C4-2B (cell line): ENCODE measurements at regions not wholly inside any gene's neighbourhood (a gene's known extent, or its start where the extent isn't known, plus 50 kb on each side); places are given as distances from the start of the nearest gene placed in this dataset.

Source experiments
- ZFX ChIP-seq: fragments of 450-650 bp; IDR thresholded peaks from 2 replicates; pipeline ENCODE4 v1.6.1; 2017
- TF ChIP-seq, protein P1 (sequence below): fragments of 450-650 bp; conservative IDR thresholded peaks from 2 replicates; pipeline ENCODE4 v1.5.1; 2017; ENCODE audit warnings: mild to moderate bottlenecking

DNA sequence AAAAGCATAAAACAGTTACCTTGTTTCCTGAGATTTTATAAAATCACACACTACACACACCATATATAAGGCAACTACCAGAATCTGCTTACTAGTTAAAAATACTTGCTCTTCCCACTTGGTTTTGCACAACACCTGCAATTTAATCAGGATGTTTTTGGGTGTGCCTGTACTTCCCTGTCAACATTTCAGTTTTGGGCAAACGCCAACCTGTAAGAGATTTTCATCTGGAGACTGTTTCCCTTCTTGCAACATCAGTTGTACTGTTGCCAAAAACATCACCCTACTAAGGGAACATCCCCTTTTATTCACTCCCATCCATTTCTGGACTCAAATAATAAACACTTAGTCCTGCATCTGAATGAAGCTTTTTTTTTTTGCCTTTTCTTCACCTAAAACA, 172.3 kb downstream of the DUSP6 start:
- TF ChIP-seq, protein P1, sequence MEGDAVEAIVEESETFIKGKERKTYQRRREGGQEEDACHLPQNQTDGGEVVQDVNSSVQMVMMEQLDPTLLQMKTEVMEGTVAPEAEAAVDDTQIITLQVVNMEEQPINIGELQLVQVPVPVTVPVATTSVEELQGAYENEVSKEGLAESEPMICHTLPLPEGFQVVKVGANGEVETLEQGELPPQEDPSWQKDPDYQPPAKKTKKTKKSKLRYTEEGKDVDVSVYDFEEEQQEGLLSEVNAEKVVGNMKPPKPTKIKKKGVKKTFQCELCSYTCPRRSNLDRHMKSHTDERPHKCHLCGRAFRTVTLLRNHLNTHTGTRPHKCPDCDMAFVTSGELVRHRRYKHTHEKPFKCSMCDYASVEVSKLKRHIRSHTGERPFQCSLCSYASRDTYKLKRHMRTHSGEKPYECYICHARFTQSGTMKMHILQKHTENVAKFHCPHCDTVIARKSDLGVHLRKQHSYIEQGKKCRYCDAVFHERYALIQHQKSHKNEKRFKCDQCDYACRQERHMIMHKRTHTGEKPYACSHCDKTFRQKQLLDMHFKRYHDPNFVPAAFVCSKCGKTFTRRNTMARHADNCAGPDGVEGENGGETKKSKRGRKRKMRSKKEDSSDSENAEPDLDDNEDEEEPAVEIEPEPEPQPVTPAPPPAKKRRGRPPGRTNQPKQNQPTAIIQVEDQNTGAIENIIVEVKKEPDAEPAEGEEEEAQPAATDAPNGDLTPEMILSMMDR = no peak
- TF ChIP-seq ZFX = no peak
